Fibroblast of pulmonary artery (primary cell): ENCODE measurements at regions not wholly inside any gene's neighbourhood (a gene's known extent, or its start where the extent isn't known, plus 50 kb on each side); places are given as distances from the start of the nearest gene placed in this dataset.
A peak's percentile ranks its signal among the peaks of the same experiment; 100 is the strongest.
"Not testable (repeated sequence)": the region's sequence is repeated elsewhere in the genome, so short reads cannot be mapped to it uniquely, and the experiment has no call there.

ENCODE experiments used
- DNase-seq: peaks from one replicate; pipeline ENCODE4 v3.0.0-alpha.2; 2010; ENCODE audit warnings: low read depth
- H3K4me3 ChIP-seq: replicated peaks from 2 replicates; pipeline ENCODE4 v1.5.1; 2011; ENCODE audit warnings: low read depth, mild to moderate bottlenecking, control low read depth, low read length, moderate library complexity
- TF ChIP-seq, protein P1 (sequence below): IDR thresholded peaks from 2 replicates; pipeline ENCODE4 v1.5.1; 2011; ENCODE audit warnings: mild to moderate bottlenecking, control low read depth, low read length, inconsistent platforms; ENCODE audit errors: missing control alignments

- DNase-seq: peak; percentile 72
- no peak overlapping the region for H3K4me3 ChIP-seq
- TF ChIP-seq, protein P1, sequence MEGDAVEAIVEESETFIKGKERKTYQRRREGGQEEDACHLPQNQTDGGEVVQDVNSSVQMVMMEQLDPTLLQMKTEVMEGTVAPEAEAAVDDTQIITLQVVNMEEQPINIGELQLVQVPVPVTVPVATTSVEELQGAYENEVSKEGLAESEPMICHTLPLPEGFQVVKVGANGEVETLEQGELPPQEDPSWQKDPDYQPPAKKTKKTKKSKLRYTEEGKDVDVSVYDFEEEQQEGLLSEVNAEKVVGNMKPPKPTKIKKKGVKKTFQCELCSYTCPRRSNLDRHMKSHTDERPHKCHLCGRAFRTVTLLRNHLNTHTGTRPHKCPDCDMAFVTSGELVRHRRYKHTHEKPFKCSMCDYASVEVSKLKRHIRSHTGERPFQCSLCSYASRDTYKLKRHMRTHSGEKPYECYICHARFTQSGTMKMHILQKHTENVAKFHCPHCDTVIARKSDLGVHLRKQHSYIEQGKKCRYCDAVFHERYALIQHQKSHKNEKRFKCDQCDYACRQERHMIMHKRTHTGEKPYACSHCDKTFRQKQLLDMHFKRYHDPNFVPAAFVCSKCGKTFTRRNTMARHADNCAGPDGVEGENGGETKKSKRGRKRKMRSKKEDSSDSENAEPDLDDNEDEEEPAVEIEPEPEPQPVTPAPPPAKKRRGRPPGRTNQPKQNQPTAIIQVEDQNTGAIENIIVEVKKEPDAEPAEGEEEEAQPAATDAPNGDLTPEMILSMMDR: peak; percentile 37
These were observed 711.0 kb downstream of the MECOM start for GRCh38 chr3:168952551-168952950.

- TF ChIP-seq, protein P1: no peak
- DNase-seq: no peak
- no peak overlapping the region for H3K4me3 ChIP-seq
These were observed 711.6 kb downstream of the MECOM start for GRCh38 chr3:168951884-168952283.

DNA sequence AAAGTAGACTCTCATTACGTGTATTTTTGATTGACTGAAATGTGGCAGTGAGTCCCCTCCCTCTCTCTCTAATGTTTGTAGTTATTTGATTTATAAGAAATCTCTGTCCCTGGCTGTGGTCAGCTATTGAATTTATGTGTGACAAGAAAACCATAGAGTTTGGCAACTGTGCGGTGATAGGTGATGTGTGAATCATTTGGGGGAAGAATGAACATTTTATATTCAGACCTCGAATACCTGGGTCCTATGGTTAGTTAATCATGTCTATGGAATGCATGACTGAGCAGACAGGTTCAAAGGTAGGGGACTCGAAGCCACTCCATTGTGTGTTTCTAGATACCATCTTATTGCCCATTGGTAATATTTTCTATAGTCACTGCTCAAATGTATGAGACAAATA is 712.1 kb downstream of the MECOM start:
- DNase-seq: no peak
- TF ChIP-seq, protein P1: no peak
- no peak overlapping the region for H3K4me3 ChIP-seq

DNA sequence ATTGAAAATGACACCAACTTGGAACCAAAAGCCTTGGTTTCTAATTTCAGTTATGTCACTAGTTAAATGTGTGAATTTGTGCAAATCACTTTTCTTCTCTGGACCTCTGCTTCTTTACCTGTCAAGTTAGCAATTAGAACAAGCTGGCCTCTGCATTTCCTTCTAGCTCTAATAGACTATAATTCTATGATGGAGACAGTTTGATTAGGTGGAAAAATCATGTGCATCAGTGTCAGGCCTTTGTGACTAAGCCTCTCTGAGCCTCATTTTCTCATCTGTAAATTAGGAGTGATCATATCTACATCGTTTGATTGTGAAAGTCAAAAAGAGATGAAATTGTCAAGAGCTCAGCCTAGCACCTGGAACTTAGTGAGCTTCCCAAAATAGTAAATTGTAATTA is 712.9 kb downstream of the MECOM start:
- no peak overlapping the region for H3K4me3 ChIP-seq
- DNase-seq: no peak
- TF ChIP-seq, protein P1: no peak

DNA sequence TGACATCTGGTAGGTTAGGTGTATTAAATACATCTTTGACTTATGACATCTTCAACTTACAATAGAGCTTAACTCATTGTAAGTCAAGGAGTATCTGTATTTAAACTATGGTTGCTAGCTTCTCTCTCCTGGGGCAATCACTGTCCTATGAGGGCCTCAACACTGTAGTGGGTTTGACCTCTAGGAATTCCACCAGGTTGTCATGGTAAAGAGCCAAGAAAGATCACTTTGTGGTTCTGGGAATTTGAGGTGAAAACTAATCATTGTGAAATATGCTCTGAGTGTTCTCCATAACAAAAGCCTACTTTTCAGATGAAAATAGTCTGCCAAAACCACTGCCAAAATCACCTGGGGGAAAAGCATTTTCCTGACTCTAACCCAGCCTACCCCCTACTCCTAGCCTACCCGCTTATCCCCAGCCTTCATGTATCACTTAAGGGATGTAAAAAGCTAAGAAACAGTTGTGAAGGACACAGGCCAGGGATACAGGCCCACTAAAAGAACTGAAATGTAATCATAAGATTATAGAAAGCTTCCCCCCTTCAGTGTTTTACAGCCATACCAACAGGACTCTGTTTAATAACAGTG is 723.8 kb downstream of the MECOM start:
- TF ChIP-seq, protein P1: no peak
- H3K4me3 ChIP-seq: no peak overlapping the region
- no peak for DNase-seq

DNA sequence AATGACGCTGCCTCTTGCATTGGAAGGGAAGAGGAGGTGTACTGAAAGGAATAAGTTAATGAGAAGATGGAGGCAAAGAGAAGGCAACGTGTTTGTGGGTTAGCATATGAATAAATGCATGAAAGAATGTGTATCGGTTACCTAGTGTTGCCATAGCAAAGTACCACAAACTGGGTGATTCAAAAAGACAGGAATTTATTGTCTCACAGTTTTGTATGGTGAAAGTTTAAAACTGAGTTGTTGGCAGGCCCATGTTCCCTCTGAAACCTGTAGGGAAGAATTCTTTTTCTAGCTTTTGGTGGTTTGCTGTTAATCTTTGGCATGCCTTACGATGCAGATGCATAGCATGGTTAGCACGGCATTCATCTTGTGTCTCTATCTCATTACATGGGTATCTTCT is 729.9 kb downstream of the MECOM start:
- TF ChIP-seq, protein P1: no peak
- peak; percentile 14 for DNase-seq
- H3K4me3 ChIP-seq: no peak overlapping the region

- DNase-seq, H3K4me3 ChIP-seq: not testable (repeated sequence)
These were observed 733.5 kb downstream of the MECOM start for GRCh38 chr3:168929997-168930396.
